OCI-LY1 (cell line): ENCODE measurements at regions not wholly inside any gene's neighbourhood (a gene's known extent, or its start where the extent isn't known, plus 50 kb on each side); places are given as distances from the start of the nearest gene placed in this dataset.

Experiments used
- H2AFZ ChIP-seq: fragments of 200-600 bp; sonication (generic), shearing (Covaris generic); 2 replicates; pipeline ENCODE4 v1.6.0; 2014; ENCODE audit warnings: antibody characterized with exemption, mild to moderate bottlenecking, low read length
- H3F3A ChIP-seq: fragments of 200-600 bp; sonication (generic), shearing (Covaris generic); 2 replicates; pipeline ENCODE4 v1.6.0; 2014; ENCODE audit warnings: mild to moderate bottlenecking, antibody characterized with exemption, low read length, moderate library complexity; ENCODE audit not compliant: insufficient read depth
- H3K27ac ChIP-seq: fragments of 200-600 bp; sonication (generic); 2 replicates; pipeline ENCODE4 v1.5.1; 2014; ENCODE audit warnings: low read length, mixed run types, mild to moderate bottlenecking, low read depth; ENCODE audit not compliant: poor library complexity, severe bottlenecking
- H3K27me3 ChIP-seq: fragments of 200-600 bp; sonication (generic); 2 replicates; pipeline ENCODE4 v1.6.0; 2014; ENCODE audit warnings: antibody characterized with exemption, mild to moderate bottlenecking, low read length, moderate library complexity; ENCODE audit not compliant: insufficient read depth
- H3K36me3 ChIP-seq: fragments of 200-600 bp; sonication (generic); 2 replicates; pipeline ENCODE4 v1.6.1; 2014; ENCODE audit warnings: mild to moderate bottlenecking, antibody characterized with exemption, low read length, moderate library complexity, mixed read lengths; ENCODE audit not compliant: insufficient read depth
- H3K4me1 ChIP-seq: fragments of 200-600 bp; sonication (generic); 2 replicates; pipeline ENCODE4 v1.5.1; 2014; ENCODE audit warnings: mild to moderate bottlenecking, low read length, moderate library complexity; ENCODE audit not compliant: insufficient read depth, severe bottlenecking
- H3K4me2 ChIP-seq: fragments of 200-600 bp; sonication (generic), shearing (Covaris generic); 2 replicates; pipeline ENCODE4 v1.6.1; 2014; ENCODE audit warnings: low read length
- H3K4me3 ChIP-seq: fragments of 200-600 bp; sonication (generic); 2 replicates; pipeline ENCODE4 v1.5.1; 2014; ENCODE audit warnings: low read length, low read depth, mild to moderate bottlenecking, mixed read lengths; ENCODE audit not compliant: poor library complexity, severe bottlenecking
- H3K79me2 ChIP-seq: fragments of 200-600 bp; shearing (Covaris generic); 2 replicates; pipeline ENCODE4 v1.6.1; 2016; ENCODE audit warnings: mixed run types, low read length, mixed read lengths; ENCODE audit not compliant: insufficient read depth
- H3K9ac ChIP-seq: fragments of 200-600 bp; sonication (generic), shearing (Covaris generic); 2 replicates; pipeline ENCODE4 v1.6.1; 2014; ENCODE audit warnings: mild to moderate bottlenecking, low read length, mixed read lengths
- H3K9me2 ChIP-seq: fragments of 200-600 bp; sonication (generic), shearing (Covaris generic); 2 replicates; pipeline ENCODE4 v1.6.1; 2014; ENCODE audit warnings: low read depth, mild to moderate bottlenecking, low read length, mixed read lengths
- H3K9me3 ChIP-seq: fragments of 200-600 bp; shearing (Covaris generic); 2 replicates; pipeline ENCODE4 v1.6.1; 2014; ENCODE audit warnings: low read length, mixed read lengths
- H4K20me1 ChIP-seq: fragments of 200-600 bp; sonication (generic), shearing (Covaris generic); 2 replicates; pipeline ENCODE4 v1.6.0; 2016; ENCODE audit warnings: mild to moderate bottlenecking, low read length; ENCODE audit not compliant: insufficient read depth
- EZH2 ChIP-seq: fragments of 200-600 bp; sonication (generic), shearing (Covaris generic); IDR thresholded peaks from 2 replicates; pipeline ENCODE4 v1.8.0; 2017; ENCODE audit warnings: borderline replicate concordance, mixed run types, mild to moderate bottlenecking, antibody characterized with exemption, low read length, moderate library complexity, mixed read lengths
- TF ChIP-seq, protein P1 (sequence below): fragments of 200-600 bp; sonication (generic), shearing (Covaris generic); IDR thresholded peaks from 2 replicates; pipeline ENCODE4 v1.5.1; 2017; ENCODE audit warnings: mild to moderate bottlenecking, antibody characterized with exemption, low read length, moderate library complexity, mixed read lengths

DNA sequence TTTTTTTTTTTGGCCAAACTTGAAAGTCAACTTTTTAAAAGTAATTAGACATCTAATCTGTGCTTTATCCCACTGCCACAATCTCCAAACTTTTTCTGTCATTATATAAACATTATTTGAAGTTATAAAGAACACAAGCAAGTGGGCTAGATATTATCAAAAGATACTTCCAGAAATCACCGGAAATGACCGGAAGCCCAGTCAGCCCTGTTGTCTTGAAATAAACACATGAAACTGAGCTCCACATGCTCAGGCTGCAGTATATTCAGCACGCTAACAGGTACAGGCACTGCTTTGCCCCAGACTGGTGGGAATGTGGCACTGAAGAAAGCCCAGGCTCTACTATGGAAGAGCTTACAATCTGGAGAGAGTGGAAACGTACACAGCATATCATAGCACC, 158.9 kb upstream of the PLEKHG7 start:
- no peaks in the 10 kb centered on the region for H3K27me3 ChIP-seq
- H3F3A ChIP-seq, result no peaks in the 10 kb centered on the region
- H4K20me1 ChIP-seq, result no peaks in the 10 kb centered on the region
- H3K9me3 ChIP-seq, result no peaks in the 10 kb centered on the region
- H3K27ac ChIP-seq, result peak overlapping the region; percentile 66
- no peak for TF ChIP-seq EZH2
- TF ChIP-seq, protein P1, sequence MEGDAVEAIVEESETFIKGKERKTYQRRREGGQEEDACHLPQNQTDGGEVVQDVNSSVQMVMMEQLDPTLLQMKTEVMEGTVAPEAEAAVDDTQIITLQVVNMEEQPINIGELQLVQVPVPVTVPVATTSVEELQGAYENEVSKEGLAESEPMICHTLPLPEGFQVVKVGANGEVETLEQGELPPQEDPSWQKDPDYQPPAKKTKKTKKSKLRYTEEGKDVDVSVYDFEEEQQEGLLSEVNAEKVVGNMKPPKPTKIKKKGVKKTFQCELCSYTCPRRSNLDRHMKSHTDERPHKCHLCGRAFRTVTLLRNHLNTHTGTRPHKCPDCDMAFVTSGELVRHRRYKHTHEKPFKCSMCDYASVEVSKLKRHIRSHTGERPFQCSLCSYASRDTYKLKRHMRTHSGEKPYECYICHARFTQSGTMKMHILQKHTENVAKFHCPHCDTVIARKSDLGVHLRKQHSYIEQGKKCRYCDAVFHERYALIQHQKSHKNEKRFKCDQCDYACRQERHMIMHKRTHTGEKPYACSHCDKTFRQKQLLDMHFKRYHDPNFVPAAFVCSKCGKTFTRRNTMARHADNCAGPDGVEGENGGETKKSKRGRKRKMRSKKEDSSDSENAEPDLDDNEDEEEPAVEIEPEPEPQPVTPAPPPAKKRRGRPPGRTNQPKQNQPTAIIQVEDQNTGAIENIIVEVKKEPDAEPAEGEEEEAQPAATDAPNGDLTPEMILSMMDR, result no peak
- peak overlapping the region; percentile 28; the same call in 1 of the 2 replicates for H3K4me2 ChIP-seq
- H3K4me3 ChIP-seq, result no peak overlapping the region
- H3K36me3 ChIP-seq, result no peaks in the 10 kb centered on the region
- H3K79me2 ChIP-seq, result no peaks in the 10 kb centered on the region
- no peak overlapping the region for H3K9ac ChIP-seq
- H2AFZ ChIP-seq, result peak overlapping the region; percentile 87
- H3K4me1 ChIP-seq, result peaks cover 43% of the 10 kb centered on the region
- no peaks in the 10 kb centered on the region for H3K9me2 ChIP-seq

DNA sequence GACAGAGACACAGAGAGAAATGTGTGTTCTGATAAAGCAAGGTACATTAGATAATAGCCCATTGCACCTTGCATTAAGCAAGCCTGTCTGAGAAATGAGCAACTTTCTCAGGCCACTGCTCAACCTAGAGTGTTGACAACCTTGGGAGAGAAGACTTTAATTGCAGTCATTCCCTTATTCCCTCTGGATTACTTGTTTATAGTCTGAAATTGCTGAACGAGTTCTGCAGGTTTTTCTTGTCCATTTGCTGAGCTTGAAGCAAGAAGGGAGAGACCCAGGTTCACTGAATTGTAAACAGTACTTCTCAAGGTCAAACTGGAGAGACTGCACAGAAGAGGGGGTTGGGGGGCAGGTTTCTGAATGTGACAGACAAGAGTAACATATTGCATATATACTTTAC, 159.4 kb upstream of the PLEKHG7 start:
- H3K27me3 ChIP-seq, result no peaks in the 10 kb centered on the region
- H3K79me2 ChIP-seq, result no peaks in the 10 kb centered on the region
- H3F3A ChIP-seq, result no peaks in the 10 kb centered on the region
- H3K9ac ChIP-seq, result no peak overlapping the region; the same call in 1 of the 2 replicates
- no peaks in the 10 kb centered on the region for H3K9me2 ChIP-seq
- TF ChIP-seq, protein P1, result no peak
- TF ChIP-seq EZH2, result no peak
- peaks cover 45% of the 10 kb centered on the region for H3K4me1 ChIP-seq
- peak overlapping the region; percentile 28; the same call in 1 of the 2 replicates for H3K4me2 ChIP-seq
- H2AFZ ChIP-seq, result peak overlapping the region; percentile 87
- H3K9me3 ChIP-seq, result no peaks in the 10 kb centered on the region
- no peak overlapping the region for H3K4me3 ChIP-seq
- no peaks in the 10 kb centered on the region for H4K20me1 ChIP-seq
- no peaks in the 10 kb centered on the region for H3K36me3 ChIP-seq
- peak overlapping the region; percentile 66 for H3K27ac ChIP-seq

- TF ChIP-seq, protein P1, result no peak
- no peak for TF ChIP-seq EZH2
- H3K27me3 ChIP-seq, result no peaks in the 10 kb centered on the region
- no peaks in the 10 kb centered on the region for H3K79me2 ChIP-seq
- no peaks in the 10 kb centered on the region for H3K36me3 ChIP-seq
- no peaks in the 10 kb centered on the region for H4K20me1 ChIP-seq
- no peak overlapping the region for H3K27ac ChIP-seq
- no peak overlapping the region for H3K4me3 ChIP-seq
- no peaks in the 10 kb centered on the region; the same call in 1 of the 2 replicates for H3F3A ChIP-seq
- no peak overlapping the region for H2AFZ ChIP-seq
- no peak overlapping the region for H3K4me2 ChIP-seq
- H3K9me3 ChIP-seq, result no peaks in the 10 kb centered on the region
- no peak overlapping the region for H3K9ac ChIP-seq
- H3K4me1 ChIP-seq, result peaks cover 45% of the 10 kb centered on the region
- H3K9me2 ChIP-seq, result no peaks in the 10 kb centered on the region
These were observed 161.1 kb upstream of the PLEKHG7 start for GRCh38 chr12:92541731-92542130.
